IPS-20b (cell line): ENCODE measurements at regions not wholly inside any gene's neighbourhood (a gene's known extent, or its start where the extent isn't known, plus 50 kb on each side); places are given as distances from the start of the nearest gene placed in this dataset.

Source experiments
- H3K27ac ChIP-seq: one replicate; pipeline ENCODE4 v1.5.1; 2013; ENCODE audit warnings: low read length
- H3K27me3 ChIP-seq: 2 replicates; pipeline ENCODE4 v1.6.1; 2013; ENCODE audit warnings: mild to moderate bottlenecking, low read length, inconsistent platforms; ENCODE audit not compliant: insufficient read depth
- H3K36me3 ChIP-seq: 2 replicates; pipeline ENCODE4 v1.6.1; 2013; ENCODE audit warnings: low read depth, mild to moderate bottlenecking, inconsistent platforms, low read length, moderate library complexity; ENCODE audit not compliant: insufficient read depth
- H3K4me1 ChIP-seq: 2 replicates; pipeline ENCODE4 v1.6.1; 2013; ENCODE audit warnings: mild to moderate bottlenecking, control low read depth, inconsistent platforms, low read length, moderate library complexity; ENCODE audit not compliant: insufficient read depth
- H3K4me3 ChIP-seq: 2 replicates; pipeline ENCODE4 v1.5.1; 2013; ENCODE audit warnings: mild to moderate bottlenecking, low read length, inconsistent platforms
- H3K9ac ChIP-seq: 2 replicates; pipeline ENCODE4 v1.6.1; 2013; ENCODE audit warnings: low read depth, mild to moderate bottlenecking, inconsistent platforms, low read length, moderate library complexity
- H3K9me3 ChIP-seq: 2 replicates; pipeline ENCODE4 v1.6.1; 2013; ENCODE audit warnings: mild to moderate bottlenecking, low read depth, low read length, inconsistent platforms; ENCODE audit not compliant: insufficient read depth

DNA sequence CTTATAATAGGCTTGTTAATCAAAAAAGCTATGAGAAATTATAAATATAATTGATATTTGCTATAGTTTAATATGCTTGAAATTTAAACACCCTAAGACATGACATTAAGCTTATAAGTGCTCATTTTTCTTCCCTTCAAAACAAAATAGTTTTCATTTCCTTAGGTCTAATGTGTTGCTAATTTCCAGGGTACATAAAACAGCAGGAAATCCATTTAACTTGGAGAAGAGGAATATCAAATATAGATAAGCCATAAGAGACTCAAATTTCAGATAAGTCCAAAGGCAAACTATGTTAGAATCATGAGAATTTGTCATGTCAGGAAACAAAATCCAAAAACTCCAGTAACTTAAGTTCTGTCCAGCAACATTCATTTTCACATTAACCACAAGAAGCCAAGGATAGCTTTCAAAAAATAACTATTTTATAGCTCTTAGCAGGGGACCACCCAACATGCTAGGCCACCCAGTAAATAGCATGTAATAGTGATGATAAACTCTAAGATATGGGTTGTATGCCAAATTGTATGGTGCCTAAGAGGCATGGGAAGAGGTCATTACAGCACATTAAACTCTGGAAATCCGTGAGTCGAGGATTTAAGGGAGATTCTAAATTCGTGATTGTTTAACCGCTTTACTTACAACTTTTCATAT is 298.1 kb downstream of the CRPPA start:
- H3K4me3 ChIP-seq: no peak overlapping the region
- H3K27ac ChIP-seq: no peak overlapping the region
- H3K36me3 ChIP-seq: no peaks in the 10 kb centered on the region
- H3K4me1 ChIP-seq: no peaks in the 10 kb centered on the region
- H3K27me3 ChIP-seq: no peaks in the 10 kb centered on the region
- no peaks in the 10 kb centered on the region for H3K9me3 ChIP-seq
- no peak overlapping the region for H3K9ac ChIP-seq

DNA sequence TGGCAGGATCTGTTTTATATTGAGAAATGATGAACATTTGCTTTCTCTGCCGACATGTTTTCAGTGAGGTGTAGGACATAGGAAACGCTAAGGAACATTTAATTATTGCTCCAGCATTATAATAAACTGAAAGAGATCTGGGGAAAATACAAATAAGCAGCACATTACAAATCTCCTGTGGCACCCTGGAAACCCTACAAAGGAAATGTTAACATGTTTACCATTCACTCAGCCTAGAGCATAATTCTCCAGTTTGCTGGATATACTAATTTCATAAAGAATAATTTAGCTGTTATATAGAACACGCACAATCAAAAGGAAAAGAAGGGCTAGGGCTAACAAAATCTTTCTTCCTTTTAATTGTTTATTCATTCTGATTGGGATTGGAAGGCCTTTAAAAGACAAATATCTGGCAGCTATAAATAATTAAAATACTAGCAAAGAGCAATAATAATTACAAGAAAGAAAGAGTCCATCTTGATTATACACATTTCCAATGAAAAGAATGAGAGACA is 299.4 kb downstream of the CRPPA start:
- H3K27me3 ChIP-seq: no peaks in the 10 kb centered on the region
- H3K27ac ChIP-seq: no peak overlapping the region
- no peaks in the 10 kb centered on the region for H3K36me3 ChIP-seq
- H3K9me3 ChIP-seq: no peaks in the 10 kb centered on the region
- H3K4me1 ChIP-seq: no peaks in the 10 kb centered on the region
- H3K9ac ChIP-seq: no peak overlapping the region
- H3K4me3 ChIP-seq: no peak overlapping the region

GRCh38 chr7:16115374-16115773 is 306.0 kb downstream of the CRPPA start:
- no peak overlapping the region for H3K9ac ChIP-seq
- H3K9me3 ChIP-seq: peaks cover 2% of the 10 kb centered on the region; the same call in 1 of the 2 replicates
- no peaks in the 10 kb centered on the region for H3K27me3 ChIP-seq
- H3K27ac ChIP-seq: no peak overlapping the region
- H3K4me1 ChIP-seq: no peaks in the 10 kb centered on the region
- no peak overlapping the region for H3K4me3 ChIP-seq
- no peaks in the 10 kb centered on the region for H3K36me3 ChIP-seq

DNA sequence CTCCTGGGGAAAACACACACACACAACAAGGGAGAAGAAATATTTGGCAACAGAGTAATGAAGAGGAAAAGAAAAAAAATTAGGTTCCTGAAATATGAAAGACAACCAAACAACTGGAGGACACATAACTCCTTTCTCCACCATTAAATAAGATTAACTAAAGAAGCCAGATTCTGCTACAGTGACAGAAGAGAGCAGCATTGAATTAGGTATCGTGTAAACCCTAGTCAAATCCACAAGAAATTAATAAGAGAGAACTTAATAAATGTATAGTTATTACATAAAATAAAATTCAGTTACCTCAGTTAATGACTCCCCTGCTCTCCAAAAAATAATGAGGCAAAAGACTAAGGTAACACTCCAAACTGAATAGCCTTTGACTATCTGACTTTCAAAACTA is 306.7 kb downstream of the CRPPA start:
- Histone ChIP-seq H3K4me1 (no peaks in the 10 kb centered on the region), H3K36me3 (no peaks in the 10 kb centered on the region), H3K9ac (no peak overlapping the region), H3K27ac (no peak overlapping the region), H3K27me3 (no peaks in the 10 kb centered on the region), H3K4me3 (no peak overlapping the region), H3K9me3 (peaks cover 4% of the 10 kb centered on the region; the same call in 1 of the 2 replicates)

DNA sequence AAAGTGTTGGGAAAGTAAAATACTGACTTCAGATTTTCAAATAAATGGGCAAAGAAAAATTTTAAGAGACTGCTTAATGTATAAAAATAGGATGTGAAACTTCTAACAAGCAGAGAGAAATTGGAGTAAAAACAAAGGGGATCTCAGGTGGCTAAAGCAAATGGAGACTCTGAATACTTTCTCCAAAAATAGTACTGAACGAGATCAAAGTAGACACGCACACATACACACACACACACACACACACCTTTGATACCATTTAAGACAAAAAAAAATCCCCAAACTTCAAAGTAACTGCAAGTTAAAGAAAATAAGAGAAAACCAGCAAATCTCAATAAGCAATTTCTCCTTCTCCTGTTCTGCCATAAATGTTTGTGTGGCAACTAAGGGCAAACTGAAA is 307.3 kb downstream of the CRPPA start:
- Histone ChIP-seq H3K9ac (no peak overlapping the region), H3K4me1 (no peaks in the 10 kb centered on the region), H3K27me3 (no peaks in the 10 kb centered on the region), H3K4me3 (no peak overlapping the region), H3K9me3 (peaks cover 8% of the 10 kb centered on the region; the same call in 1 of the 2 replicates), H3K27ac (no peak overlapping the region), H3K36me3 (no peaks in the 10 kb centered on the region)

GRCh38 chr7:16113058-16113457 is 308.3 kb downstream of the CRPPA start:
- no peaks in the 10 kb centered on the region for H3K27me3 ChIP-seq
- no peak overlapping the region for H3K9ac ChIP-seq
- no peaks in the 10 kb centered on the region for H3K36me3 ChIP-seq
- H3K27ac ChIP-seq: no peak overlapping the region
- no peaks in the 10 kb centered on the region for H3K4me1 ChIP-seq
- H3K4me3 ChIP-seq: no peak overlapping the region
- peaks cover 9% of the 10 kb centered on the region; the same call in 1 of the 2 replicates for H3K9me3 ChIP-seq

DNA sequence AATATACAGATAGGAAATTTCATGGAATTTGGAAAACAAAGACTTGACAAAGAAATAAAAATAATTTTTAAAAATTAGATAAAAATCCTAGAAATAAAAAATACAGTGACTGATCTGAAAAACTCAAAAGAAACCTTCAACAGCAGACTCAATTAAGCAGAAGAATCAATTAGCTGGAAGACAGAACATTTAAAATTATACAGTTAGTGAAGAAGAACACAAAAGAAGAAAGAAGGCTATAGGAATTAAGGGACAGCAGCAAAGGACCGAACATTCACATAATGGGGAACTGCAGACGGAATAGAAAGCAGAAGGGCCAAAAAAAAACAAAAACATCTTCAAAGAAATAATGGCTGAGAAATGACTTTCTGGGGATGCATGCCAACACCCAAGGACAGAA is 314.5 kb downstream of the CRPPA start:
- no peaks in the 10 kb centered on the region for H3K36me3 ChIP-seq
- H3K27ac ChIP-seq: no peak overlapping the region
- no peak overlapping the region for H3K4me3 ChIP-seq
- H3K9ac ChIP-seq: no peak overlapping the region
- H3K27me3 ChIP-seq: no peaks in the 10 kb centered on the region
- H3K4me1 ChIP-seq: no peaks in the 10 kb centered on the region
- peaks cover 22% of the 10 kb centered on the region for H3K9me3 ChIP-seq

- Histone ChIP-seq H3K36me3 (no peaks in the 10 kb centered on the region), H3K27me3 (no peaks in the 10 kb centered on the region), H3K27ac (no peak overlapping the region), H3K4me3 (no peak overlapping the region), H3K9ac (no peak overlapping the region), H3K9me3 (peaks cover 22% of the 10 kb centered on the region), H3K4me1 (no peaks in the 10 kb centered on the region)
Measured at GRCh38 chr7:16106300-16106699, 315.0 kb downstream of the CRPPA start.

DNA sequence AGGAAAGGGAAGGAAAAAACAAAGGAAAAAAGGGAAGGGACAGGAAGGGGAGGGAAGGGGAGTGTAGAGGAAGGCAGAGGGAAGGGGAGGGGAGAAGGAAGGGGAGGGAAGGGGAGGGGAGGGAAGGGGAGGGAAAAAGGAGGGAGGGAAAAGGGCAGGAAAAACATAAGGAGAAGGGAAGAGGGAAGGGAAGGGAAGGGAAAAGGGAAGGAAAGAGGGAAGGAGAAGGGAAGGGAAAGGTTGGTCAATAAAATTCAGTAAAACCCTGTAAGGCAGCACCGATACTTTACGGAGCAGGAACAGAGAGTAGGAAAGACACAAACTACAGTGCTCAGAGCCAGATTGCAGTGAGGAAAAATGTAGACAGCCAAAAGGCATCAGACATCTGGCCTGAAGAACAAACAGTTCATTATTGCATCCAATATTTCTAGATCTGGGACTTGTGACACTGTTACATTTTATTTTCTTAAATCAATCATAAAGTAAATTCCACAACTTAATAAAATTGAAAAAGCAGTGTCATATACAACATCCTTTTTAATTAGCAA is 322.0 kb downstream of the CRPPA start:
- H3K4me1 ChIP-seq: peaks cover 5% of the 10 kb centered on the region; the same call in 1 of the 2 replicates
- H3K27ac ChIP-seq: no peak overlapping the region
- H3K27me3 ChIP-seq: no peaks in the 10 kb centered on the region
- H3K9ac ChIP-seq: no peak overlapping the region
- no peak overlapping the region for H3K4me3 ChIP-seq
- H3K9me3 ChIP-seq: no peaks in the 10 kb centered on the region
- no peaks in the 10 kb centered on the region for H3K36me3 ChIP-seq

DNA sequence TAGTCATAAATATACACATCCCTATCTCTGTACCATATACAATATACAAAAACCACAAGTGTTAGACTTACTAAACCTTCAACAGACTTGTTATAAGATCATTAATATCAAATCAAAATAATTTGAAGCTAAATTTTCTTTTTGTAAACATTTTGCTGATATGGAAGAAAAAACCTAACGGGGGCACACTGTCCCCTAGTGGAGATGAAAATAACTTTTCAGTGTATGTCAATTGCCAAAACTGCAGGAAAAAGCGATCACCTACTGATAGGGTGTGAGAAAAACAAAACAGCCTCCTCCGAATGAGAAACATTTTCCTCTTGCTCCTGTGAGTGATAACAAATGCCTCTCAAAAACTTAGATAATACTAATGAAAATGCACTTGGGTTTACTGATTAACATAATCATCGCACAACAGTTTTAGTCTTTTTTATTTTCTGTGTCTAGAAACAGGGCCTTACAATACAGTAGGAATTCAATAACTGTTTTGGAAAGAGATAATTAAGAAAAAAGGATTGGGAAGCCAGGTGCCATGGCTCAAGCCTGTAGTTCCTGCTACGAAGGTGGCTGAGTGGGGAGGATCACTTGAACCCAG is 322.7 kb downstream of the CRPPA start:
- Histone ChIP-seq H3K4me3 (no peak overlapping the region), H3K27me3 (no peaks in the 10 kb centered on the region), H3K9ac (no peak overlapping the region), H3K36me3 (no peaks in the 10 kb centered on the region), H3K4me1 (peaks cover 5% of the 10 kb centered on the region; the same call in 1 of the 2 replicates), H3K27ac (no peak overlapping the region), H3K9me3 (no peaks in the 10 kb centered on the region)

DNA sequence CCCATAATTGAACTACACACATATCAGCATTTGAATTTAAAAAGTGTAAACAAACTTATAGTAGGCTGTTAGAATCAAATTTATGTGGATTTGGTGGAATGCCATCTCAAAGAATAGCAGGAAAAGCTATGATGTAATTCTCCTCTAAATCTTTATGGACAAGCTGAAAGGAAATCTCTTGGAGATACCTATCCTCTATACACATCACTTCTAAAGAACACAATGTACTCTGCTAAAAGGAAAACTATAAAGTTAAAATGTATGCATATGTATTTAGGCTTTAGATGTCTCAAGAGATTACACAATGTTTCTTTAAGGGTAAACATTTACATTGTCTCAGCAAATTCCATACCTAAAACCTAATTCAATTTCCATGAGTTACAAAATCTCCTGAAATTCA is 323.3 kb downstream of the CRPPA start:
- Histone ChIP-seq H3K36me3 (no peaks in the 10 kb centered on the region), H3K27ac (no peak overlapping the region), H3K9me3 (no peaks in the 10 kb centered on the region), H3K4me1 (peaks cover 5% of the 10 kb centered on the region; the same call in 1 of the 2 replicates), H3K27me3 (no peaks in the 10 kb centered on the region), H3K9ac (no peak overlapping the region), H3K4me3 (no peak overlapping the region)
